PC-3 (cell line): ENCODE measurements at regions not wholly inside any gene's neighbourhood (a gene's known extent, or its start where the extent isn't known, plus 50 kb on each side); places are given as distances from the start of the nearest gene placed in this dataset.

Source experiments
- EZH2 ChIP-seq: fragments of 300-600 bp; sonication (generic); IDR thresholded peaks from one replicate; pipeline ENCODE4 v1.6.1; 2017; ENCODE audit warnings: antibody characterized with exemption, mild to moderate bottlenecking, low read length; ENCODE audit not compliant: unreplicated experiment
- EZH2phosphoT487 ChIP-seq: fragments of 300-600 bp; sonication (generic); IDR thresholded peaks from 2 replicates; pipeline ENCODE4 v1.6.1; 2018; ENCODE audit warnings: mild to moderate bottlenecking, antibody characterized with exemption, low read length, borderline replicate concordance
- TF ChIP-seq, protein P1 (sequence below): fragments of 300-600 bp; sonication (generic); conservative IDR thresholded peaks from 2 replicates; pipeline ENCODE4 v1.5.1; 2017; ENCODE audit warnings: antibody characterized with exemption, low read depth, mild to moderate bottlenecking, low read length

- TF ChIP-seq, protein P1, sequence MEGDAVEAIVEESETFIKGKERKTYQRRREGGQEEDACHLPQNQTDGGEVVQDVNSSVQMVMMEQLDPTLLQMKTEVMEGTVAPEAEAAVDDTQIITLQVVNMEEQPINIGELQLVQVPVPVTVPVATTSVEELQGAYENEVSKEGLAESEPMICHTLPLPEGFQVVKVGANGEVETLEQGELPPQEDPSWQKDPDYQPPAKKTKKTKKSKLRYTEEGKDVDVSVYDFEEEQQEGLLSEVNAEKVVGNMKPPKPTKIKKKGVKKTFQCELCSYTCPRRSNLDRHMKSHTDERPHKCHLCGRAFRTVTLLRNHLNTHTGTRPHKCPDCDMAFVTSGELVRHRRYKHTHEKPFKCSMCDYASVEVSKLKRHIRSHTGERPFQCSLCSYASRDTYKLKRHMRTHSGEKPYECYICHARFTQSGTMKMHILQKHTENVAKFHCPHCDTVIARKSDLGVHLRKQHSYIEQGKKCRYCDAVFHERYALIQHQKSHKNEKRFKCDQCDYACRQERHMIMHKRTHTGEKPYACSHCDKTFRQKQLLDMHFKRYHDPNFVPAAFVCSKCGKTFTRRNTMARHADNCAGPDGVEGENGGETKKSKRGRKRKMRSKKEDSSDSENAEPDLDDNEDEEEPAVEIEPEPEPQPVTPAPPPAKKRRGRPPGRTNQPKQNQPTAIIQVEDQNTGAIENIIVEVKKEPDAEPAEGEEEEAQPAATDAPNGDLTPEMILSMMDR: no peak
- TF ChIP-seq EZH2 (no peak), EZH2phosphoT487 (no peak)
Observed at GRCh38 chr9:115391168-115391825, 273.3 kb upstream of the TNC start.
